ENCODE measurements at regions not wholly inside any gene's neighbourhood (a gene's known extent, or its start where the extent isn't known, plus 50 kb on each side); places are given as distances from the start of the nearest gene placed in this dataset.

GRCh38 chr20:48210111-48211027 is 425.1 kb upstream of the SULF2 start:
- no peak overlapping the region for H3K27ac ChIP-seq (ENCODE audit: low read depth, low read length)

DNA sequence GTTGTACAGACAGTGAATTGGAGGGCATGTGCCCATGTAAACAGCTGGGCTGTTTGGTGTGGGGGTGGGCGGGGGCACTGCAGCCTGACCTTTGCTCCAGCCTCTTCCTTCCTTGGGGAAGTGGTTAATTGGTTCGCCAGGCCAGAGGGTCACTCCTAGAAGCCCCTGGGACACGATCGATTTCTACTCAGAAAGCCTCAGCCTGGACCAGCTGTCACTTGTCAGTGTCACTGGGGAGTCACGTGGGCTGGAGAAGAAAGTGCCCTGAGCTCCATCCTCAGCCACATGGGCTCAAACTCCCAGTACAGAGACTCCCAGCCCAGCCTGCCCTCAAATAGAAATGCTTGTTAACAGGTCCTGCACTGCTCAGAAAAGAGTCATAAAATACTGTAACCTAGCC is 423.8 kb upstream of the SULF2 start:
- Mint-ChIP-seq H3K4me1 (no peaks in the 10 kb centered on the region), H3K27ac (no peak overlapping the region), H3K9me3 (no peaks in the 10 kb centered on the region), H3K4me3 (no peak overlapping the region), H3K36me3 (no peaks in the 10 kb centered on the region), H3K27me3 (peaks cover 0 to 6% of the 10 kb centered on the region in 2 donors)
- POLR2A ChIA-PET, result no interaction called here
- DNase-seq, result no peak
- H3K9me3 ChIP-seq (ENCODE audit: low read length), result no peaks in the 10 kb centered on the region
- H3K27me3 ChIP-seq (ENCODE audit: insufficient read depth, low read length, poor library complexity, severe bottlenecking), result no peaks in the 10 kb centered on the region
- no peaks in the 10 kb centered on the region for H3K36me3 ChIP-seq (ENCODE audit: insufficient read depth, low read length)
- no peak overlapping the region for H3K27ac ChIP-seq (ENCODE audit: low read depth, low read length)
- no peaks in the 10 kb centered on the region for H3K4me1 ChIP-seq (ENCODE audit: insufficient read depth, low read length)
- no peak overlapping the region for H3K4me3 ChIP-seq (ENCODE audit: low read length)
- CTCF ChIA-PET, result no interaction called here

More at GRCh38 chr20:48210111-48211027, 425.1 kb upstream of the SULF2 start:
- H3K27ac Mint-ChIP-seq, result no peak overlapping the region
- peaks cover 0 to 13% of the 10 kb centered on the region in 2 donors for H3K27me3 Mint-ChIP-seq
- no peaks in the 10 kb centered on the region for H3K4me1 Mint-ChIP-seq
- no peak for DNase-seq
- no peak overlapping the region for H3K4me3 ChIP-seq (ENCODE audit: low read length)
- CTCF ChIA-PET, result no interaction called here
- no peaks in the 10 kb centered on the region for H3K36me3 Mint-ChIP-seq
- no peak overlapping the region for H3K4me3 Mint-ChIP-seq
- no peaks in the 10 kb centered on the region for H3K9me3 Mint-ChIP-seq
- no peaks in the 10 kb centered on the region for H3K9me3 ChIP-seq (ENCODE audit: low read length)
- H3K27me3 ChIP-seq (ENCODE audit: insufficient read depth, low read length, poor library complexity, severe bottlenecking), result no peaks in the 10 kb centered on the region
- POLR2A ChIA-PET, result no interaction called here
- H3K4me1 ChIP-seq (ENCODE audit: insufficient read depth, low read length), result no peaks in the 10 kb centered on the region
- no peaks in the 10 kb centered on the region for H3K36me3 ChIP-seq (ENCODE audit: insufficient read depth, low read length)

DNA sequence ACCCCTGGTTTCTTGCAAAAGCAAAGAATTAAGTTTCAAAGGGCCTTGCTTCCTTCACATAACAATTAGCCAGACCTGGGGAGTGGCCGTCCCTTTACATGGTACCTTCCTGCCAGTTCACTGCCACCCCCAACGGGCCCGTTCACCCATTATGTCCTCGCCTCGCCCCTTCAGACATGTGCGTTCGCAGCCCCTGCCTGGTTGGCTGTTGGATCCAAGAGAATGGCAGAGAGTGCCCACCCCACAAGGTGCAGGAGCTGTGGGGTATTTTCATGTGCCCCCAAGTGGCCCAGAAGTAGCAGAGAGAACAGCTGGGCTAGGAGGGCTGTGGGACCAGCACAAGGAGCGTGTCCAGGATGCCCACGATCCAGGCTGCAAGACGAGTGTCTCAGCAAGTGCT is 422.9 kb upstream of the SULF2 start:
- no peak for DNase-seq
- H3K4me3 Mint-ChIP-seq, result no peak overlapping the region
- H3K27ac ChIP-seq (ENCODE audit: low read depth, low read length), result no peak overlapping the region
- no peaks in the 10 kb centered on the region for H3K4me1 ChIP-seq (ENCODE audit: insufficient read depth, low read length)
- H3K4me3 ChIP-seq (ENCODE audit: low read length), result no peak overlapping the region
- H3K36me3 ChIP-seq (ENCODE audit: insufficient read depth, low read length), result no peaks in the 10 kb centered on the region
- H3K27ac Mint-ChIP-seq, result no peak overlapping the region
- no peaks in the 10 kb centered on the region for H3K9me3 ChIP-seq (ENCODE audit: low read length)
- no peaks in the 10 kb centered on the region for H3K9me3 Mint-ChIP-seq
- ChIA-PET CTCF (no interaction called here), POLR2A (no interaction called here)
- no peaks in the 10 kb centered on the region for H3K27me3 ChIP-seq (ENCODE audit: insufficient read depth, low read length, poor library complexity, severe bottlenecking)
- H3K4me1 Mint-ChIP-seq, result no peaks in the 10 kb centered on the region
- peaks cover 0 to 13% of the 10 kb centered on the region in 2 donors for H3K27me3 Mint-ChIP-seq
- H3K36me3 Mint-ChIP-seq, result no peaks in the 10 kb centered on the region

DNA sequence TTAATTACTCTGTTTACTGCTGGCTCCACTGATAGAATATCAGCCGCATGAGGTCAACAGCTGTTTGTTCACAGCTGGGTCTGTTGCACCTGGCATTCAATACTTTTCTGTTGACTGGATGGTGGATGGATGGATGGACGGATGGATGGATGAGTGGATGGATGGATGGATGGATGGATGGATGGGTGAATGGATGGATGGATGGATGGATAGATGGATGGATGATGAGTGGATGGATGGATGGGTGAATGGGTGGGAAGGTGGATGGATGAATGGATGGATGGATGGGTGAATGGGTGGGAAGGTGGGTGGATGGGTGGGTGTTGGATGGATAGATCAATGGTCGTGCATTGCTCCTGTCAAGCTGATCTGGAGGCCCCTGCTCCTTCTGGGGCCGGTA is 422.2 kb upstream of the SULF2 start:
- CTCF ChIA-PET, result no interaction called here
- H3K27ac ChIP-seq (ENCODE audit: low read depth, low read length), result no peak overlapping the region
- no peak overlapping the region for H3K27ac Mint-ChIP-seq
- DNase-seq, result no peak
- no peaks in the 10 kb centered on the region for H3K9me3 Mint-ChIP-seq
- no peak overlapping the region for H3K4me3 Mint-ChIP-seq
- no peaks in the 10 kb centered on the region for H3K27me3 ChIP-seq (ENCODE audit: insufficient read depth, low read length, poor library complexity, severe bottlenecking)
- H3K36me3 Mint-ChIP-seq, result no peaks in the 10 kb centered on the region
- H3K4me1 ChIP-seq (ENCODE audit: insufficient read depth, low read length), result no peaks in the 10 kb centered on the region
- no peaks in the 10 kb centered on the region for H3K9me3 ChIP-seq (ENCODE audit: low read length)
- H3K27me3 Mint-ChIP-seq, result peaks cover 2 to 10% of the 10 kb centered on the region in 2 donors
- no peaks in the 10 kb centered on the region for H3K4me1 Mint-ChIP-seq
- no peak overlapping the region for H3K4me3 ChIP-seq (ENCODE audit: low read length)
- no peaks in the 10 kb centered on the region for H3K36me3 ChIP-seq (ENCODE audit: insufficient read depth, low read length)
- POLR2A ChIA-PET, result no interaction called here

- Histone ChIP-seq H3K4me1 (ENCODE audit: insufficient read depth, low read length) (no peaks in the 10 kb centered on the region), H3K4me3 (ENCODE audit: low read length) (no peak overlapping the region), H3K9me3 (ENCODE audit: low read length) (no peaks in the 10 kb centered on the region), H3K27me3 (ENCODE audit: insufficient read depth, low read length, poor library complexity, severe bottlenecking) (no peaks in the 10 kb centered on the region), H3K36me3 (ENCODE audit: insufficient read depth, low read length) (no peaks in the 10 kb centered on the region), H3K27ac (ENCODE audit: low read depth, low read length) (no peak overlapping the region)
- Mint-ChIP-seq H3K27ac (no peak overlapping the region), H3K9me3 (no peaks in the 10 kb centered on the region), H3K36me3 (no peaks in the 10 kb centered on the region), H3K4me3 (no peak overlapping the region), H3K4me1 (no peaks in the 10 kb centered on the region), H3K27me3 (peaks cover 2 to 10% of the 10 kb centered on the region in 2 donors)
- no peak for DNase-seq
- CTCF ChIA-PET, result no interaction called here
- POLR2A ChIA-PET, result no interaction called here
Observed at GRCh38 chr20:48205786-48206185, 420.5 kb upstream of the SULF2 start.

GRCh38 chr20:48205281-48205782 is 420.1 kb upstream of the SULF2 start:
- Histone ChIP-seq H3K4me3 (ENCODE audit: low read length) (no peak overlapping the region), H3K27me3 (ENCODE audit: insufficient read depth, low read length, poor library complexity, severe bottlenecking) (no peaks in the 10 kb centered on the region), H3K9me3 (ENCODE audit: low read length) (no peaks in the 10 kb centered on the region), H3K27ac (ENCODE audit: low read depth, low read length) (no peak overlapping the region), H3K4me1 (ENCODE audit: insufficient read depth, low read length) (no peaks in the 10 kb centered on the region), H3K36me3 (ENCODE audit: insufficient read depth, low read length) (no peaks in the 10 kb centered on the region)
- CTCF ChIA-PET, result no interaction called here
- no peaks in the 10 kb centered on the region for H3K4me1 Mint-ChIP-seq
- peaks cover 2 to 10% of the 10 kb centered on the region in 2 donors for H3K27me3 Mint-ChIP-seq
- H3K9me3 Mint-ChIP-seq, result no peaks in the 10 kb centered on the region
- H3K27ac Mint-ChIP-seq, result no peak overlapping the region
- POLR2A ChIA-PET, result no interaction called here
- H3K4me3 Mint-ChIP-seq, result no peak overlapping the region
- H3K36me3 Mint-ChIP-seq, result no peaks in the 10 kb centered on the region
- DNase-seq, result no peak

GRCh38 chr20:48204499-48204898 is 419.2 kb upstream of the SULF2 start:
- no peak for DNase-seq
- Histone ChIP-seq H3K4me3 (ENCODE audit: low read length) (no peak overlapping the region), H3K27me3 (ENCODE audit: insufficient read depth, low read length, poor library complexity, severe bottlenecking) (no peaks in the 10 kb centered on the region), H3K9me3 (ENCODE audit: low read length) (no peaks in the 10 kb centered on the region), H3K27ac (ENCODE audit: low read depth, low read length) (no peak overlapping the region), H3K4me1 (ENCODE audit: insufficient read depth, low read length) (no peaks in the 10 kb centered on the region), H3K36me3 (ENCODE audit: insufficient read depth, low read length) (no peaks in the 10 kb centered on the region)
- Mint-ChIP-seq H3K27me3 (peaks cover 2 to 16% of the 10 kb centered on the region in 2 donors), H3K36me3 (no peaks in the 10 kb centered on the region), H3K4me3 (no peak overlapping the region), H3K9me3 (no peaks in the 10 kb centered on the region), H3K27ac (no peak overlapping the region), H3K4me1 (no peaks in the 10 kb centered on the region)
- CTCF ChIA-PET, result no interaction called here
- POLR2A ChIA-PET, result no interaction called here

GRCh38 chr20:48203252-48203651 is 418.0 kb upstream of the SULF2 start:
- H3K9me3 ChIP-seq (ENCODE audit: low read length), result no peaks in the 10 kb centered on the region
- no peak overlapping the region for H3K27ac ChIP-seq (ENCODE audit: low read depth, low read length)
- no peak overlapping the region for H3K4me3 Mint-ChIP-seq
- ChIA-PET CTCF (no interaction called here), POLR2A (no interaction called here)
- H3K9me3 Mint-ChIP-seq, result no peaks in the 10 kb centered on the region
- H3K36me3 Mint-ChIP-seq, result no peaks in the 10 kb centered on the region
- H3K4me1 Mint-ChIP-seq, result no peaks in the 10 kb centered on the region
- no peaks in the 10 kb centered on the region for H3K27me3 ChIP-seq (ENCODE audit: insufficient read depth, low read length, poor library complexity, severe bottlenecking)
- H3K27ac Mint-ChIP-seq, result no peak overlapping the region
- no peaks in the 10 kb centered on the region for H3K36me3 ChIP-seq (ENCODE audit: insufficient read depth, low read length)
- H3K27me3 Mint-ChIP-seq, result peaks cover 2 to 16% of the 10 kb centered on the region in 2 donors
- no peaks in the 10 kb centered on the region for H3K4me1 ChIP-seq (ENCODE audit: insufficient read depth, low read length)
- no peak for DNase-seq
- H3K4me3 ChIP-seq (ENCODE audit: low read length), result no peak overlapping the region
